Kidney (tissue), 13 donors: ENCODE measurements at regions not wholly inside any gene's neighbourhood (a gene's known extent, or its start where the extent isn't known, plus 50 kb on each side); places are given as distances from the start of the nearest gene placed in this dataset.

ENCODE experiments used
- DNase-seq, 5 donors: peaks; one replicate each; pipeline ENCODE4 v3.0.0-alpha.2; 2013 to 2020
- FAIRE-seq: peaks from 2 replicates; lab custom pipeline; 2012; peaks lifted over from hg19 to GRCh38; lab: Jason Lieb, UNC
- H3K27ac ChIP-seq, 2 donors: one replicate each; pipeline ENCODE4 v1.7.0; 2013; ENCODE audit warnings: low read depth in 2 of 2, low read length in 2 of 2, inconsistent platforms in 1 of 2
- H3K27me3 ChIP-seq: one replicate; pipeline ENCODE4 v1.7.1; 2013; ENCODE audit warnings: low read length, inconsistent platforms; ENCODE audit not compliant: control insufficient read depth, insufficient read depth
- H3K36me3 ChIP-seq, 3 donors: one replicate each; pipeline versions ENCODE4 v1.7.0 to v1.7.1; 2013; ENCODE audit warnings: low read length in 3 of 3, control low read depth in 1 of 3, inconsistent platforms in 1 of 3; ENCODE audit not compliant: insufficient read depth in 3 of 3, control insufficient read depth in 2 of 3
- H3K4me1 ChIP-seq, 3 donors: one replicate each; pipeline versions ENCODE4 v1.7.0 to v1.7.1; 2013; ENCODE audit warnings: low read length in 3 of 3, inconsistent platforms in 1 of 3, low read depth in 1 of 3; ENCODE audit not compliant: control insufficient read depth in 2 of 3, insufficient read depth in 2 of 3
- H3K4me3 ChIP-seq, 3 donors: one replicate each; pipeline versions ENCODE4 v1.7.0 to v1.8.1; 2013; ENCODE audit warnings: low read length in 3 of 3, control low read depth in 1 of 3, inconsistent platforms in 1 of 3
- H3K9ac ChIP-seq, 3 donors: one replicate each; pipeline versions ENCODE4 v1.7.0 to v1.7.1; 2013; ENCODE audit warnings: low read length in 3 of 3, control low read depth in 1 of 3, inconsistent platforms in 1 of 3
- H3K9me3 ChIP-seq, 3 donors: one replicate each; pipeline versions ENCODE4 v1.7.0 to v1.7.1; 2013; ENCODE audit warnings: low read length in 3 of 3, control low read depth in 1 of 3, inconsistent platforms in 1 of 3; ENCODE audit not compliant: control insufficient read depth in 2 of 3, insufficient read depth in 1 of 3
- intact Hi-C: fragments of 100-400 bp; cut with DNase I; formaldehyde crosslinking; loops from one replicate; pipeline ENCODE4 v1.11.1; 2022
- TF ChIP-seq, protein P1 (sequence below): IDR thresholded peaks from 3 replicates; pipeline ENCODE4 v1.5.1; 2012; ENCODE audit warnings: mild to moderate bottlenecking, moderate library complexity, borderline replicate concordance; ENCODE audit not compliant: insufficient read depth; ENCODE audit errors: extremely low read depth
- donor health status: control.
- donor health status: control.
- donor health status: control.
- donor health status: control.
- donor health status: control.
- donor health status: DM: yes; HTN: yes; CAD: no.
- donor health status: Normal renal cell carcinoma (clear cell type).

DNA sequence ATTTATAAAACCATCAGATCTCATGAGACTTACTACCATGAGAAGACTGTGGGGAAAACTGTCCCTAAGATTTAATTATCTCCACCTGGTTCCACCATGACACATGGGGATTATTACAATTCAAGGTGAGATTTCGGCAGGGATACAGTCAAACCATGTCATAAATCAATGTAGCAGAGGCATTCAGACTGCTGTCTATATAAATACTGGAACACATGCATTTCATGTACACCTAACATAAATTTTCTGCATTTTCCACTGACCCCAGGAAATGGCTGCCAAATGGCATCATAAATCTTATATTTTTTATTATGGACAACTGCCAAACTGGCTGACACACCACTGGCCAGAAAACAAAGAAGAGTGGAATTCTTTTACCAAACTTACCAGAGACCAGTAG lies 755.1 kb upstream of the EPHA6 start:
- Histone ChIP-seq H3K9me3 (no peaks in the 10 kb centered on the region), H3K4me1 (no peaks in the 10 kb centered on the region), H3K27ac (no peak overlapping the region), H3K4me3 (no peak overlapping the region), H3K36me3 (no peaks in the 10 kb centered on the region), H3K9ac (no peak overlapping the region), H3K27me3 (no peaks in the 10 kb centered on the region)
- TF ChIP-seq, protein P1, sequence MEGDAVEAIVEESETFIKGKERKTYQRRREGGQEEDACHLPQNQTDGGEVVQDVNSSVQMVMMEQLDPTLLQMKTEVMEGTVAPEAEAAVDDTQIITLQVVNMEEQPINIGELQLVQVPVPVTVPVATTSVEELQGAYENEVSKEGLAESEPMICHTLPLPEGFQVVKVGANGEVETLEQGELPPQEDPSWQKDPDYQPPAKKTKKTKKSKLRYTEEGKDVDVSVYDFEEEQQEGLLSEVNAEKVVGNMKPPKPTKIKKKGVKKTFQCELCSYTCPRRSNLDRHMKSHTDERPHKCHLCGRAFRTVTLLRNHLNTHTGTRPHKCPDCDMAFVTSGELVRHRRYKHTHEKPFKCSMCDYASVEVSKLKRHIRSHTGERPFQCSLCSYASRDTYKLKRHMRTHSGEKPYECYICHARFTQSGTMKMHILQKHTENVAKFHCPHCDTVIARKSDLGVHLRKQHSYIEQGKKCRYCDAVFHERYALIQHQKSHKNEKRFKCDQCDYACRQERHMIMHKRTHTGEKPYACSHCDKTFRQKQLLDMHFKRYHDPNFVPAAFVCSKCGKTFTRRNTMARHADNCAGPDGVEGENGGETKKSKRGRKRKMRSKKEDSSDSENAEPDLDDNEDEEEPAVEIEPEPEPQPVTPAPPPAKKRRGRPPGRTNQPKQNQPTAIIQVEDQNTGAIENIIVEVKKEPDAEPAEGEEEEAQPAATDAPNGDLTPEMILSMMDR = no peak
- intact Hi-C loops = no loop called here
- DNase-seq (no peak), FAIRE-seq (no peak)

DNA sequence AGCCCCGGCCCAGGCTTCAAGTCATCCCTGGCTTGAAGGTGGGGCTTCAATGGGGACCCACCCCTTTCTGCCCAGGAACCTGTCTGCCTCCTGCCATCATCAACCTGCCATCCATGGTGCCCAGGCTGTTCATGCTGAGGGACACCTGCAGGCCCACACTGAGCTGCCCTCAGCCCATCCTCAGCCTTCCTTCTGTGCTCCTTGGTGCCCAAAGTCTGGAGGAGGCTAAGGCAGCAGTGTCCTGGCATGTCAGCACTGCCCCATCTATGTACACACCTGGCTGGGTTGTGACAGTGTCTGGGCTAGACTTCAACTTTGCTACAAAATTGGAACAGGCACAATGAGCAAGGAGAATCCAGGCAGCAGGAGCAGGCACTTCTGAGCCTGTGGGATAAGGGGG lies 745.3 kb upstream of the EPHA6 start:
- Histone ChIP-seq H3K9ac (no peak overlapping the region), H3K27me3 (no peaks in the 10 kb centered on the region), H3K36me3 (no peaks in the 10 kb centered on the region), H3K9me3 (no peaks in the 10 kb centered on the region), H3K4me3 (no peak overlapping the region), H3K27ac (no peak overlapping the region), H3K4me1 (no peaks in the 10 kb centered on the region)
- TF ChIP-seq, protein P1 = no peak
- DNase-seq (no peak), FAIRE-seq (no peak)
- intact Hi-C loops = no loop called here

DNA sequence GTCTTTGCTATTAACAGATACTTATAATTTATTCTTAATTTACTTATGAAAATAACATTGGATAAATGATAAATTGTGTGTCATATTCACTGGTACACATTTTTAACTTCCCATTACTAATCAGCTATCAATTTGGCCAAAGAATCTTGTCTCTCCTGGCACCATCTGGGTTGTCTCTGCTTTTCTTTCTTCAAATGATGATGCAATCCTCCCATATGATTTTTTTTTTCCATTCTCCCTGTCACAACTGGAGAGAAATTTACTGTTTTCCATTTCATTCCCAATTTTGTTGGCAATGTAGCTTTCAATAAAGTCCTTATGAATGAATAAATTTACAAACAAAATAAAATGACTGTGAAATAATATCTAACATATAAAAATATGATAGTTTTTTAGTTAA lies 743.7 kb upstream of the EPHA6 start:
- no peak for FAIRE-seq
- H3K36me3 ChIP-seq = no peaks in the 10 kb centered on the region
- TF ChIP-seq, protein P1 = no peak

DNA sequence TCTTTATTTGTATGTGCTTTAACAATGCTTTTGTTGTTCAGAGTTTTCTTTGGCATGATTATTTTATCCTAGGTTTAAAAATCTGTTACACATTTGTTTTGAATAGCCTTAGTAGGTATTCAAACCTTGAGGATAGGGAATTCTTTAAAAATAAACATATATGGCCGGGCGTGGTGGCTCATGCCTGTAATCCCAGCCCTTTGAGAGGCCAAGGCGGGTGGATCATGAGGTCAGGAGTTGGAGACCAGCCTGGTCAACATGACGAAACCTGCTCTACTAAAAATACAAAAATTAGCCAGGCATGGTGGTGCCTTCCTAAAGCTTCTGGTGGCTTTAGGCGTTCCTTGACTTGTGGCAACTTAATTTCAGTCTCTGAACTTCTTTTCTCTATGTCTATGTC lies 743.3 kb upstream of the EPHA6 start:
- DNase-seq (no peak), FAIRE-seq (no peak)
- H3K4me3 ChIP-seq = no peak overlapping the region
- intact Hi-C loops = no loop called here
- H3K4me1 ChIP-seq = no peaks in the 10 kb centered on the region
- no peaks in the 10 kb centered on the region for H3K36me3 ChIP-seq
- H3K27me3 ChIP-seq = no peaks in the 10 kb centered on the region
- no peak overlapping the region for H3K27ac ChIP-seq
- no peaks in the 10 kb centered on the region for H3K9me3 ChIP-seq
- H3K9ac ChIP-seq = no peak overlapping the region
- TF ChIP-seq, protein P1 = no peak

More for the DNA sequence above, 743.7 kb upstream of the EPHA6 start:
- Histone ChIP-seq H3K27me3 (no peaks in the 10 kb centered on the region), H3K27ac (no peak overlapping the region), H3K4me3 (no peak overlapping the region), H3K4me1 (no peaks in the 10 kb centered on the region), H3K9me3 (no peaks in the 10 kb centered on the region), H3K9ac (no peak overlapping the region)
- DNase-seq = no peak
- intact Hi-C loops = no loop called here
